Neural cell (in vitro differentiated cells): ENCODE measurements at regions not wholly inside any gene's neighbourhood (a gene's known extent, or its start where the extent isn't known, plus 50 kb on each side); places are given as distances from the start of the nearest gene placed in this dataset.

Experiments
- CTCF ChIP-seq: fragments of 450-650 bp; IDR thresholded peaks from 2 replicates; pipeline ENCODE4 v1.5.1; 2014; ENCODE audit warnings: antibody characterized with exemption, mild to moderate bottlenecking, moderate library complexity; ENCODE audit not compliant: poor library complexity, severe bottlenecking
- EP300 ChIP-seq: fragments of 450-650 bp; conservative IDR thresholded peaks from 2 replicates; pipeline ENCODE4 v1.6.1; 2014; ENCODE audit warnings: antibody characterized with exemption, mild to moderate bottlenecking, moderate library complexity; ENCODE audit not compliant: poor library complexity, severe bottlenecking
- EZH2 ChIP-seq: fragments of 200-600, 300-800 bp; shearing (Covaris generic), sonication (generic); IDR thresholded peaks from 2 replicates; pipeline ENCODE4 v1.6.1; 2014; ENCODE audit warnings: antibody characterized with exemption, low read length, borderline replicate concordance, mild to moderate bottlenecking; ENCODE audit not compliant: insufficient read depth, poor library complexity, severe bottlenecking
- MXI1 ChIP-seq: fragments of 450-650 bp; conservative IDR thresholded peaks from 2 replicates; pipeline ENCODE4 v1.6.1; 2014; ENCODE audit warnings: antibody characterized with exemption, mild to moderate bottlenecking; ENCODE audit not compliant: poor library complexity, severe bottlenecking
- POLR2AphosphoS5 ChIP-seq: IDR thresholded peaks from 2 replicates; pipeline ENCODE4 v1.6.1; 2012
- RAD21 ChIP-seq: fragments of 450-650 bp; conservative IDR thresholded peaks from 2 replicates; pipeline ENCODE4 v1.6.1; 2014; ENCODE audit warnings: antibody characterized with exemption, mild to moderate bottlenecking, moderate library complexity
- REST ChIP-seq: IDR thresholded peaks from 2 replicates; pipeline ENCODE4 v1.6.1; 2012; ENCODE audit warnings: borderline replicate concordance
- SMC3 ChIP-seq: fragments of 450-650 bp; conservative IDR thresholded peaks from 2 replicates; pipeline ENCODE4 v1.6.1; 2014; ENCODE audit warnings: antibody characterized with exemption, mild to moderate bottlenecking, moderate library complexity; ENCODE audit not compliant: poor library complexity
- TAF1 ChIP-seq: IDR thresholded peaks from 2 replicates; pipeline ENCODE4 v1.6.1; 2012; ENCODE audit warnings: low read depth

GRCh38 chr13:26895808-26896466 lies 135.4 kb upstream of the GPR12 start:
- TF ChIP-seq CTCF (no peak), EP300 (no peak), EZH2 (no peak), POLR2AphosphoS5 (no peak), RAD21 (no peak), REST (no peak), MXI1 (no peak), SMC3 (no peak), TAF1 (no peak)
